ENCODE measurements at regions not wholly inside any gene's neighbourhood (a gene's known extent, or its start where the extent isn't known, plus 50 kb on each side); places are given as distances from the start of the nearest gene placed in this dataset.

- TF ChIP-seq FOXP2 (optimal IDR thresholded peaks at IDR 0.05; ENCODE audit: control extremely low read depth, extremely low read length, insufficient read depth) (no peak), POLR2AphosphoS5 (IDR thresholded peaks at IDR 0.05; ENCODE audit: borderline replicate concordance, low read depth, low read length) (no peak), EZH2 (IDR thresholded peaks at IDR 0.05) (no peak)
- H3K9ac ChIP-seq (ENCODE audit: insufficient read length): no peak overlapping the region
- no peak for DNase-seq (ENCODE audit: low read depth, low spot score)
Observed at GRCh38 chr6:50653253-50653652, 60.1 kb upstream of the TFAP2D start.

GRCh38 chr6:50654155-50654554 lies 59.2 kb upstream of the TFAP2D start:
- Histone ChIP-seq H3K36me3 (ENCODE audit: insufficient read depth, low read length) (no peaks in the 10 kb centered on the region), H3K27ac (no peak overlapping the region), H3K4me3 (no peak overlapping the region), H3K9me3 (ENCODE audit: low read depth, low read length) (no peaks in the 10 kb centered on the region), H3K9ac (ENCODE audit: insufficient read length) (no peak overlapping the region)
- DNase-seq (ENCODE audit: low read depth, low spot score): no peak
- no peak for TF ChIP-seq FOXP2 (optimal IDR thresholded peaks at IDR 0.05; ENCODE audit: control extremely low read depth, extremely low read length, insufficient read depth)
- no peak for TF ChIP-seq POLR2AphosphoS5 (IDR thresholded peaks at IDR 0.05; ENCODE audit: borderline replicate concordance, low read depth, low read length)
- TF ChIP-seq EZH2 (IDR thresholded peaks at IDR 0.05): no peak

More at GRCh38 chr6:50653253-50653652, 60.1 kb upstream of the TFAP2D start:
- H3K27ac ChIP-seq: no peak overlapping the region
- H3K9me3 ChIP-seq (ENCODE audit: low read depth, low read length): no peaks in the 10 kb centered on the region
- H3K4me3 ChIP-seq: no peak overlapping the region
- no peaks in the 10 kb centered on the region for H3K36me3 ChIP-seq (ENCODE audit: insufficient read depth, low read length)

- TF ChIP-seq FOXP2 (optimal IDR thresholded peaks at IDR 0.05; ENCODE audit: control extremely low read depth, extremely low read length, insufficient read depth): no peak
- no peak for TF ChIP-seq EZH2 (IDR thresholded peaks at IDR 0.05)
- TF ChIP-seq POLR2AphosphoS5 (IDR thresholded peaks at IDR 0.05; ENCODE audit: borderline replicate concordance, low read depth, low read length): no peak
- Histone ChIP-seq H3K27ac (no peak overlapping the region), H3K4me3 (no peak overlapping the region), H3K9me3 (ENCODE audit: low read depth, low read length) (no peaks in the 10 kb centered on the region), H3K9ac (ENCODE audit: insufficient read length) (no peak overlapping the region), H3K36me3 (ENCODE audit: insufficient read depth, low read length) (no peaks in the 10 kb centered on the region)
- DNase-seq (ENCODE audit: low read depth, low spot score): peak; percentile 12
Observed at GRCh38 chr6:50655848-50656453, 57.4 kb upstream of the TFAP2D start.

- Histone ChIP-seq H3K9me3 (ENCODE audit: low read depth, low read length) (no peaks in the 10 kb centered on the region), H3K36me3 (ENCODE audit: insufficient read depth, low read length) (no peaks in the 10 kb centered on the region), H3K9ac (ENCODE audit: insufficient read length) (no peak overlapping the region), H3K27ac (no peak overlapping the region), H3K4me3 (no peak overlapping the region)
- DNase-seq (ENCODE audit: low read depth, low spot score): no peak
- no peak for TF ChIP-seq POLR2AphosphoS5 (IDR thresholded peaks at IDR 0.05; ENCODE audit: borderline replicate concordance, low read depth, low read length)
- no peak for TF ChIP-seq EZH2 (IDR thresholded peaks at IDR 0.05)
- no peak for TF ChIP-seq FOXP2 (optimal IDR thresholded peaks at IDR 0.05; ENCODE audit: control extremely low read depth, extremely low read length, insufficient read depth)
Observed at GRCh38 chr6:50657513-50657912, 55.8 kb upstream of the TFAP2D start.

- Histone ChIP-seq H3K4me3 (no peak overlapping the region), H3K36me3 (ENCODE audit: insufficient read depth, low read length) (no peaks in the 10 kb centered on the region), H3K27ac (no peak overlapping the region), H3K9me3 (ENCODE audit: low read depth, low read length) (no peaks in the 10 kb centered on the region), H3K9ac (ENCODE audit: insufficient read length) (no peak overlapping the region)
- DNase-seq (ENCODE audit: low read depth, low spot score): no peak
- TF ChIP-seq FOXP2 (optimal IDR thresholded peaks at IDR 0.05; ENCODE audit: control extremely low read depth, extremely low read length, insufficient read depth) (no peak), EZH2 (IDR thresholded peaks at IDR 0.05) (no peak), POLR2AphosphoS5 (IDR thresholded peaks at IDR 0.05; ENCODE audit: borderline replicate concordance, low read depth, low read length) (no peak)
Observed at GRCh38 chr6:50658561-50658960, 54.8 kb upstream of the TFAP2D start.

- Histone ChIP-seq H3K36me3 (ENCODE audit: insufficient read depth, low read length) (no peaks in the 10 kb centered on the region), H3K9me3 (ENCODE audit: low read depth, low read length) (no peaks in the 10 kb centered on the region), H3K9ac (ENCODE audit: insufficient read length) (no peak overlapping the region), H3K4me3 (no peak overlapping the region), H3K27ac (no peak overlapping the region)
- DNase-seq (ENCODE audit: low read depth, low spot score): no peak
- no peak for TF ChIP-seq EZH2 (IDR thresholded peaks at IDR 0.05)
- TF ChIP-seq POLR2AphosphoS5 (IDR thresholded peaks at IDR 0.05; ENCODE audit: borderline replicate concordance, low read depth, low read length): no peak
- TF ChIP-seq FOXP2 (optimal IDR thresholded peaks at IDR 0.05; ENCODE audit: control extremely low read depth, extremely low read length, insufficient read depth): no peak
Observed at GRCh38 chr6:50661636-50662035, 51.7 kb upstream of the TFAP2D start.
